PC-9 (cell line): ENCODE measurements at regions not wholly inside any gene's neighbourhood (a gene's known extent, or its start where the extent isn't known, plus 50 kb on each side); places are given as distances from the start of the nearest gene placed in this dataset.

Experiments used
- EZH2 ChIP-seq: fragments of 200-600 bp; sonication (generic); IDR thresholded peaks from 2 replicates; pipeline ENCODE4 v1.8.0; 2017; ENCODE audit warnings: antibody characterized with exemption, low read depth
- TF ChIP-seq, protein P1 (sequence below): fragments of 200-600 bp; sonication (generic); conservative IDR thresholded peaks from 2 replicates; pipeline ENCODE4 v1.6.1; 2017; ENCODE audit warnings: mixed run types, antibody characterized with exemption, mild to moderate bottlenecking, moderate library complexity

DNA sequence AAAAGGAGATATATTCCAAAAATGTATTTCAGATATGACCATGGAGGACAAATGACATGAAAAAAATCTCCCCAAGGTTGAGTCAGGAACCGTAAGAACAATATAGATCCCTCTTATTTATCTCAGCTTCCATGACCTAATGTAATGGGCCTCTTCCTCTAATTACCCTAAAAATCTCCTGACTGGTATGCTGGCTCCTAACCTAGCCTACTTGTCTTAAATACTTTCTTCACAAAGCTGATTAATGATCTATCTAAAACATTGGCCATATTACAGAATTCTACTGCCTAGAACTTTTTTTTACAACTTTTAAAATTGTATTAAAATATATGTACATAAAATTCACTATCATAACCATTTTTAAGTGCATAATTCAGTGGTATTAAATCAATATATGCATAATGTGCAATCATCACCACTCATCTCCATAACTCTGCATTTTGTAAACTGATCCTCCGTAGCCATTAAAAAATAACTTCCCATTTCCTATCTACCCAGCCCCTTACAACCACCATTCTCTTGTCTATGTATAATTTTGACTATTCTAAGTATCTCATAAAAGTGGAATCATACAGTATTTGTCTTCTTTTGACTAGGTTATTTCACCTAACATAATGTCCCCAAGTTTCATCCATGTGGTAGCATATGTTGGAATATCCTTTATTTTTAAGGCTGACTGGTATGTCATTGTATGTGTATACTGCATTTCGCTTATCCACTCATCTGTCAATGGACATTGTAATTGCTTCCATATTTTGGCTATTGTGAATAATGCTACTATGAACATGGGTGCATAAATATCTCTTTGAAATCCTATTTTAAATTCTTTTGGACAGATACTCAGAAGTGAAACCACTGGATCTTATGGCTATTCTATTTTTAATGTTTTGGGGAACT is 464.6 kb downstream of the ADAMTS20 start:
- TF ChIP-seq, protein P1, sequence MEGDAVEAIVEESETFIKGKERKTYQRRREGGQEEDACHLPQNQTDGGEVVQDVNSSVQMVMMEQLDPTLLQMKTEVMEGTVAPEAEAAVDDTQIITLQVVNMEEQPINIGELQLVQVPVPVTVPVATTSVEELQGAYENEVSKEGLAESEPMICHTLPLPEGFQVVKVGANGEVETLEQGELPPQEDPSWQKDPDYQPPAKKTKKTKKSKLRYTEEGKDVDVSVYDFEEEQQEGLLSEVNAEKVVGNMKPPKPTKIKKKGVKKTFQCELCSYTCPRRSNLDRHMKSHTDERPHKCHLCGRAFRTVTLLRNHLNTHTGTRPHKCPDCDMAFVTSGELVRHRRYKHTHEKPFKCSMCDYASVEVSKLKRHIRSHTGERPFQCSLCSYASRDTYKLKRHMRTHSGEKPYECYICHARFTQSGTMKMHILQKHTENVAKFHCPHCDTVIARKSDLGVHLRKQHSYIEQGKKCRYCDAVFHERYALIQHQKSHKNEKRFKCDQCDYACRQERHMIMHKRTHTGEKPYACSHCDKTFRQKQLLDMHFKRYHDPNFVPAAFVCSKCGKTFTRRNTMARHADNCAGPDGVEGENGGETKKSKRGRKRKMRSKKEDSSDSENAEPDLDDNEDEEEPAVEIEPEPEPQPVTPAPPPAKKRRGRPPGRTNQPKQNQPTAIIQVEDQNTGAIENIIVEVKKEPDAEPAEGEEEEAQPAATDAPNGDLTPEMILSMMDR, result no peak
- TF ChIP-seq EZH2, result no peak
